ENCODE measurements at regions not wholly inside any gene's neighbourhood (a gene's known extent, or its start where the extent isn't known, plus 50 kb on each side); places are given as distances from the start of the nearest gene placed in this dataset.
"Not testable (repeated sequence)": the region's sequence is repeated elsewhere in the genome, so short reads cannot be mapped to it uniquely, and the experiment has no call there.

DNA sequence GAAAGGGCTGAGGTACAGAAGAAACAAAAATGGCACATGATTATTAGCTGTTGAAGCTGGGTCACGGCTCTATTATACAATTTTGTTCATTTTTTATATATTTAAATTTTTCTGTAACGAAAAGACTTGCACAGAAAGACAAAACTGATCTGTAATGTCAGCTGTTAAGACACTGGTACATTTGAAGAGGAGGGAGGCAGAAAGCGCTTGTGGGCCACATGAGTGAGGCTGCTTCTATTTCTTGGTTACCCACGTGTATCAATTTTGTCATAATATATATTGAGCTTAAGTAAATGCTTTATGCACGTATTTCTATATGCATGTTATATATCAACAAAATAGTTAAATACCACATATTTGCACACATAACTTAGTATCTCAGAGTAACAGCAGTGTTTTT, 151.8 kb upstream of the KCNJ18 start:
- DNase-seq (ENCODE audit: low read depth, low spot score): no peak
- Histone ChIP-seq H3K36me3 (ENCODE audit: insufficient read depth, low read length) (peaks cover 54% of the 10 kb centered on the region), H3K27ac (no peak overlapping the region), H3K9ac (ENCODE audit: insufficient read length) (no peak overlapping the region), H3K9me3 (ENCODE audit: low read depth, low read length) (peaks cover 4% of the 10 kb centered on the region; the same call in 1 of the 2 replicates), H3K4me3 (no peak overlapping the region)
- no peak for TF ChIP-seq EZH2 (IDR thresholded peaks at IDR 0.05)
- no peak for TF ChIP-seq FOXP2 (optimal IDR thresholded peaks at IDR 0.05; ENCODE audit: control extremely low read depth, extremely low read length, insufficient read depth)
- TF ChIP-seq POLR2AphosphoS5 (IDR thresholded peaks at IDR 0.05; ENCODE audit: borderline replicate concordance, low read depth, low read length): no peak

DNA sequence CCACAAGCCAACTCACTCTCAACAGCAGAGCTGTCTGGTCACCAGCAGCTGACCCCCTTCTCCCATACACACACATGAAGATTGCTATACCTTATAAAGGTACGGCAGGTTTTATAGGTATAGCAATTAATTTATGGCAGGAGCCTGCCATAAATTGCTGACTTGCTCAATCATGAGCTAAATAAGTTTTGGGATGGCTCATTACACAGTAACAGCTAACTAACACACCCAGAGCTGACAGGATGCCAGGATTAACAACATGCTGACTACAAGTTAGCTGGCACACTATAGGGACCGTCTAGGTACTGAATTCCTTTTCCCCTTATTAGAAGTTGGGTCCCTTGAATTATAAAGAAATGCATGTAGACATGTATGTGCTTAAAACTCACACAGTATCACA, 150.3 kb upstream of the KCNJ18 start:
- DNase-seq (ENCODE audit: low read depth, low spot score): no peak
- H3K27ac ChIP-seq: no peak overlapping the region
- no peak overlapping the region for H3K9ac ChIP-seq (ENCODE audit: insufficient read length)
- H3K4me3 ChIP-seq: no peak overlapping the region
- TF ChIP-seq FOXP2 (optimal IDR thresholded peaks at IDR 0.05; ENCODE audit: control extremely low read depth, extremely low read length, insufficient read depth) (no peak), POLR2AphosphoS5 (IDR thresholded peaks at IDR 0.05; ENCODE audit: borderline replicate concordance, low read depth, low read length) (no peak), EZH2 (IDR thresholded peaks at IDR 0.05) (no peak)
- peaks cover 50% of the 10 kb centered on the region for H3K36me3 ChIP-seq (ENCODE audit: insufficient read depth, low read length)
- H3K9me3 ChIP-seq (ENCODE audit: low read depth, low read length): peaks cover 4% of the 10 kb centered on the region; the same call in 1 of the 2 replicates

DNA sequence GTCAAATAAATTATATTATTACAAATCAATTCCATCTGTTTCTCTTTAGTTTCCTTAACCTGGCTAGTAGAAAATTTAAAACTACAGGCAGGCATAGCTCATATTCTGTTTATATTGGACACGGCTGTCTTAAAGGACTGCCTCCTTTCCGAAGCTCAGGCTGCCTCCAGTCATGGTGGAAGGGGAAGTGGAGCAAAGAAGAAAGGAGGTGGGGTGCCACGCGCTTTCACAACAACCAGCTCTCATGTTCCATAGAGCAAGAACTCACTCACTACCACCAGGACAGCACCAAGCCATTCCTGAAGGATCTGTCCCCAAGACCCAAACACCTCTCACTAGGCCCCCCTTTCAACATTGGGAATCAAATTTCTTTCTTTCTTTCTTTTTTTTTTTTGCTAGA, 149.3 kb upstream of the KCNJ18 start:
- Histone ChIP-seq H3K9me3 (ENCODE audit: low read depth, low read length) (no peaks in the 10 kb centered on the region; the same call in 1 of the 2 replicates), H3K36me3 (ENCODE audit: insufficient read depth, low read length) (peaks cover 44% of the 10 kb centered on the region; the same call in 1 of the 2 replicates), H3K27ac (no peak overlapping the region), H3K9ac (ENCODE audit: insufficient read length) (no peak overlapping the region), H3K4me3 (no peak overlapping the region)
- TF ChIP-seq POLR2AphosphoS5 (IDR thresholded peaks at IDR 0.05; ENCODE audit: borderline replicate concordance, low read depth, low read length) (no peak), EZH2 (IDR thresholded peaks at IDR 0.05) (no peak), FOXP2 (optimal IDR thresholded peaks at IDR 0.05; ENCODE audit: control extremely low read depth, extremely low read length, insufficient read depth) (no peak)
- no peak for DNase-seq (ENCODE audit: low read depth, low spot score)

DNA sequence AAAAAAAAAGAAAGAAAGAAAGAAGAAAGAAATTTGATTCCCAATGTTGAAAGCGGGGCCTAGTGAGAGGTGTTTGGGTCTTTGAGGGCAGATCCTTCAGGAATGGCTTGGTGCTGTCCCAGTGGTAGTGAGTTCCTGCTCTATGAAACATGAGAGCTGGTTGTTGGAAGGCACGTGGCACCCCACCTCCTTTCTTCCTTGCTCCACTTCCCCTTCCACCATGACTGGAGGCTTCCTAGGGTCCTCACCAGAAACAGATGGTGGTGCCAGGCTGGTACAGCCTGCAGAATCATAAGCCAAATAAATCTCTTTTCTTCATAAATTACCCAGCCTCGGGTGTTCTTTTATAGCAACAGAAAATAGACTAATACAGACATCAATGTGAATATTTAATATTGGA, 147.3 kb upstream of the KCNJ18 start:
- Histone ChIP-seq H3K4me3 (no peak overlapping the region), H3K9me3 (ENCODE audit: low read depth, low read length) (no peaks in the 10 kb centered on the region), H3K27ac (no peak overlapping the region), H3K36me3 (ENCODE audit: insufficient read depth, low read length) (peaks cover 27% of the 10 kb centered on the region; the same call in 1 of the 2 replicates), H3K9ac (ENCODE audit: insufficient read length) (no peak overlapping the region)
- TF ChIP-seq FOXP2 (optimal IDR thresholded peaks at IDR 0.05; ENCODE audit: control extremely low read depth, extremely low read length, insufficient read depth) (no peak), POLR2AphosphoS5 (IDR thresholded peaks at IDR 0.05; ENCODE audit: borderline replicate concordance, low read depth, low read length) (no peak), EZH2 (IDR thresholded peaks at IDR 0.05) (no peak)
- DNase-seq (ENCODE audit: low read depth, low spot score): no peak

DNA sequence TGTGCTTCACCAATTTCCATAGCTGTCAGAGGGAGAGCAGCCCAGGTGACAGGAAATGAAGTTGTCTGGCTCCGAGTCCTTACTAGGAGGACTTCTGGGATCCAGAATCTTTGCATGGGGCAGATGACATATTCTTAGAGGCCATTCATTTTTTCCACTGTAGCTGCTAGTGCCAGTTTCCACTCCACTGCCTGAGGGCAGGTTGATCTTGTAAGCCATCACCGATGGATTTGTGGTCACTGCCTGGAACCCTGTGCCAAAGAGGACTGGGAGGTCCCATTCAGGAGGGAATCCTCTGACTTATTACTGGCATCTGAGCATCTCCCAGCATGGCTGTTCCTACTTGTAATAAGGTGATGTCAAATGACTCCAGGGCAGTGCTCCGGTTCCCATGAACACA, 144.1 kb upstream of the KCNJ18 start:
- TF ChIP-seq POLR2AphosphoS5 (IDR thresholded peaks at IDR 0.05; ENCODE audit: borderline replicate concordance, low read depth, low read length) (no peak), FOXP2 (optimal IDR thresholded peaks at IDR 0.05; ENCODE audit: control extremely low read depth, extremely low read length, insufficient read depth) (no peak), EZH2 (IDR thresholded peaks at IDR 0.05) (no peak)
- peaks cover 4% of the 10 kb centered on the region; the same call in 1 of the 2 replicates for H3K36me3 ChIP-seq (ENCODE audit: insufficient read depth, low read length)
- no peak overlapping the region for H3K9ac ChIP-seq (ENCODE audit: insufficient read length)
- H3K4me3 ChIP-seq: no peak overlapping the region
- H3K27ac ChIP-seq: no peak overlapping the region
- H3K9me3 ChIP-seq (ENCODE audit: low read depth, low read length): no peaks in the 10 kb centered on the region
- no peak for DNase-seq (ENCODE audit: low read depth, low spot score)

DNA sequence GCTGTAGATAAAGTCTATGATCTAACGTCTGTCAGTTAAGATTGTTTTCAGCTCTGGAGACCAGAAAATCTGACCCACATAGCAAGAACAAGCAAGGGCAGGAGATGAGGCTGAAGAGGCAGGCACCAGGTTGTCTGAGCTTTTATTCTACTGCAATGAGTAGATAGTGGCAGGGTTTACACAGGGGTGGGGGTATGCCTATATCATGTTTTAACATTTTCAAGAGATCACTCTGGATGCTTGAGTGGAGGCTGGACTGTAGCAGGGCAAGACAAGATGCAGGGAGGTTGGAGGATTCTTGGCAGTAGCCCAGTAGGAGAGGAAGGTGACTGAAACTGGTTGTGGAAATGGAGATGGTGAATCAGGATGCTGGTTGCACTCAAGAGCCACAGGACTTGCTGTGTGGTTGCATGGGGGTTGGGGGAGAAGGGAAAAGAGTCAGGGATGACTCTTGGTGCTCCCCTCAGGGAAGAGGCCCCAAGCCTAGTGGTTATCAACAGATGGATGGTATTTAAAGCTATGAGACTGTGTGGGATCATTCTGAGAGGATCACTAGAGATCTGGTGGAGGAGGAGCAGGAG, 143.1 kb upstream of the KCNJ18 start:
- H3K36me3 ChIP-seq (ENCODE audit: insufficient read depth, low read length): no peaks in the 10 kb centered on the region; the same call in 1 of the 2 replicates
- peak overlapping the region; percentile 80 for H3K4me3 ChIP-seq
- no peak overlapping the region for H3K9ac ChIP-seq (ENCODE audit: insufficient read length)
- DNase-seq (ENCODE audit: low read depth, low spot score): no peak
- H3K9me3 ChIP-seq (ENCODE audit: low read depth, low read length): no peaks in the 10 kb centered on the region
- TF ChIP-seq EZH2 (IDR thresholded peaks at IDR 0.05) (no peak), FOXP2 (optimal IDR thresholded peaks at IDR 0.05; ENCODE audit: control extremely low read depth, extremely low read length, insufficient read depth) (no peak), POLR2AphosphoS5 (IDR thresholded peaks at IDR 0.05; ENCODE audit: borderline replicate concordance, low read depth, low read length) (no peak)
- H3K27ac ChIP-seq: no peak overlapping the region

DNA sequence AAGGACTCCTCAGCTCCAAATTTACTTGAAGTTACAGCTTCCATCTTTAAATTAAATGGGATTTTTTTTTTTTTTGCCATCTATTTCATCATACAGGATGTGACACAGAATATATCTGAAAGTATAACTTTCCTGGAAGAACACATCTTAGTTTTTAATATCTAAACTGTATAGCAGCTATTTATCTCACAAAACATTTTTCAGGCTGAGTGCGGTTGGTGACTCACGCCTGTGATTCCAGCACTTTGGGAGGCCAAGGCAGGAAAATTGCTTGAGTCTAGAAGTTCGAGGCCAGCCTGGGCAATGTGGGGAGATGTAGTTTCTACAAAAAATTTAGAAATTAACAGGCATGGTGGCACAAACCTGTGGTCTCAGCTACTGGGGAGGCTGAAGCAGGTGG, 142.3 kb upstream of the KCNJ18 start:
- Histone ChIP-seq H3K9ac (ENCODE audit: insufficient read length) (peak overlapping the region; percentile 89), H3K4me3 (peak overlapping the region; percentile 80)
- not testable (repeated sequence) for H3K36me3 ChIP-seq (ENCODE audit: insufficient read depth, low read length); DNase-seq (ENCODE audit: low read depth, low spot score); H3K27ac ChIP-seq; H3K9me3 ChIP-seq (ENCODE audit: low read depth, low read length)

DNA sequence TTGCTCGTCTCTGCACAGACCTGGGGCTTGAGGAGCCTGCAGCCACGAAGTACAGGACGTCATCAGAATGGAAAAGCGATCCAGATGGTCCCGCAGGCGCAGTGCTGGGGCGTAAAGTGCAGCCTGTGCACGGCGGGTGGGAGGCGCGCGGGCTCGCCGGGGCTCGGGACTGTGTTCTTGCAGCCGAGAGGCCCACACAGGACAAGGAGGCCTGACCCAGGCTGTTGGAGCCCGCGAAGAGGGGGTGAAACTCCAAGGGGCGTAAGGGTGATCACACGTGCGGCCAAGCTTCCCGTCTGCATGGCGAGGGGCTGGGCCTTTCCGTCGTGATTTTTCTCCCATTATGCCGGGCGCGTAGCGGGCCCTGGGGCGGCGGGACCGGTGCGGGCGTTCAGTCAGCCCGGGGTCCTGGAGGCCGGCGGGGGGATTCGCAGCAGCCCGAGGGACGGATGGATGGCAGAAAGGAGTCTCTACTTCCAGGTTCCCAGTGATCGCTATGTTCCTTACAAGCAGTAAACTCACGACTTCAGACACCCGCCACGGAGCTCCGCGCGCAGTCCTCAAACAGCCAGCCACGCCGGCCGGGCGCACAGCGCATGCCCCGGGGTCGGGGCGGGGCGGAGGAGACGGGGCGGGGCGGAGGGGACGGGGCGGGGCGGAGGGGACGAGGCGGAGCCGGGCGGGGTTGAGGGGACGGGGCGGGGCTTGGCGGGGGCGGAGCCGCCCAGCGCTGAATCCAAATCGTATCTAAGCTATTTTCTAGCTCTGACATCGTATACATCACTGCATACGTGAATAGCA, 141.0 kb upstream of the KCNJ18 start:
- H3K4me3 ChIP-seq: peak overlapping the region; percentile 80
- H3K27ac ChIP-seq: no peak overlapping the region
- no peaks in the 10 kb centered on the region for H3K9me3 ChIP-seq (ENCODE audit: low read depth, low read length)
- no peaks in the 10 kb centered on the region; the same call in 1 of the 2 replicates for H3K36me3 ChIP-seq (ENCODE audit: insufficient read depth, low read length)
- DNase-seq (ENCODE audit: low read depth, low spot score): peak; percentile 2
- no peak for TF ChIP-seq EZH2 (IDR thresholded peaks at IDR 0.05)
- peak; percentile 76 for TF ChIP-seq POLR2AphosphoS5 (IDR thresholded peaks at IDR 0.05; ENCODE audit: borderline replicate concordance, low read depth, low read length)
- H3K9ac ChIP-seq (ENCODE audit: insufficient read length): peak overlapping the region; percentile 89

DNA sequence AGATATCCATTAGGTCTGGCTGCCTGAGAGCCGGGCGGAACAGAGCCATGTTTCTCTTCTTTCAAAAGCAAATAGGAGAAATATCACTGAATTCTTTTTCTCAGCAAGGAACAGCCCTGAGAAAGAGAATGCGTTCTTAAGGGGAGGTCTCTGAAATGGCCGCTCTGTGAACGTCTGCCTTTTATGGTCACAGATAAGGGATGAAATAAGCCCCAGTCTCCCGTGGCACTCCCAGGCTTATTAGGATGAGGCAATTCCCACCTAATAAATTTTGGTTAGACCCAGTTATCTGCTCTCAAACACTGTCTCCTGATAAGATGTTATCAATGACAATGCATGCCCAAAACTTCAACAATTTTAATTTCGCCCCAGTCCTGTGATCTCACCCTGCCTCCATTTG, 133.4 kb upstream of the KCNJ18 start:
- not testable (repeated sequence) for H3K9me3 ChIP-seq (ENCODE audit: low read depth, low read length); H3K36me3 ChIP-seq (ENCODE audit: insufficient read depth, low read length); DNase-seq (ENCODE audit: low read depth, low spot score); H3K27ac ChIP-seq; H3K9ac ChIP-seq (ENCODE audit: insufficient read length); H3K4me3 ChIP-seq
